HCT116 (cell line): ENCODE measurements at regions not wholly inside any gene's neighbourhood (a gene's known extent, or its start where the extent isn't known, plus 50 kb on each side); places are given as distances from the start of the nearest gene placed in this dataset.
"Not testable (repeated sequence)": the region's sequence is repeated elsewhere in the genome, so short reads cannot be mapped to it uniquely, and the experiment has no call there.

Experiments
- ATAC-seq: fragments of 200-7000 bp; cut with Tn5 transposase; 2 replicates; pipeline ENCODE4 v1.9.1; 2020; ENCODE audit warnings: mild to moderate bottlenecking, moderate library complexity
- BruUV-seq: library from RNA; stranded (reverse); fragments of 400-500 nt; replicated peaks from 2 replicates; lab custom pipeline; 2021; lab: Mats Ljungman, UMichigan
- CTCF ChIA-PET: fragments of 300-600 bp; sonication (Branson Sonifier 250); formaldehyde crosslinking; loops from one replicate; lab custom pipeline; 2021; ENCODE audit warnings: antibody characterized with exemption; lab: Charles Lee
- POLR2A ChIA-PET: fragments of 300-600, 350-600 bp; sonication (Branson Sonifier 250); formaldehyde crosslinking; loops from one replicate; lab custom pipeline; 2021; ENCODE audit warnings: antibody characterized with exemption; lab: Charles Lee
- RAD21 ChIA-PET, 2 experiments: fragments of 300-600 bp; sonication (Branson Sonifier 250); formaldehyde crosslinking; loops; one replicate each; lab custom pipeline; 2023; ENCODE audit warnings: low total read pairs in 2 of 2; ENCODE audit not compliant: uncharacterized antibody in 2 of 2, unreplicated experiment in 2 of 2, low non-redundant PET in 1 of 2; lab: Charles Lee
- DNase-seq: peaks from one replicate; pipeline ENCODE4 v3.0.0-alpha.2; 2010; ENCODE audit warnings: low read depth, low spot score
- H2AFZ ChIP-seq: fragments of 200-600 bp; shearing (Covaris generic), sonication (generic); 2 replicates; pipeline ENCODE4 v1.6.1; 2017; ENCODE audit warnings: low read depth, mixed run types, mixed read lengths, antibody characterized with exemption, low read length; ENCODE audit not compliant: poor library complexity, severe bottlenecking
- H3K27ac ChIP-seq: 2 replicates; pipeline ENCODE4 v1.5.1; 2012; ENCODE audit warnings: low read depth, low read length
- H3K27me3 ChIP-seq: fragments of 200-600 bp; sonication (generic); 2 replicates; pipeline ENCODE4 v1.6.1; 2016; ENCODE audit warnings: mixed run types, low read length, mixed read lengths; ENCODE audit not compliant: insufficient read depth
- H3K36me3 ChIP-seq, 2 experiments: fragments of 200-500 bp in 1 of 2; fragments of 200-600 bp in 1 of 2; sonication (Bioruptor generic) in 1 of 2; sonication (generic) in 1 of 2; 2 replicates each; pipeline versions ENCODE4 v1.5.1 to v1.6.1; 2014 to 2016; ENCODE audit warnings: low read length in 2 of 2, inconsistent platforms in 1 of 2, mixed read lengths in 1 of 2, mixed run types in 1 of 2; ENCODE audit not compliant: insufficient read depth in 2 of 2, control insufficient read depth in 1 of 2
- H3K4me1 ChIP-seq, 2 experiments: fragments of 200-600 bp in 1 of 2; sonication (generic) in 1 of 2; 2 replicates each; pipeline versions ENCODE4 v1.5.1 to v1.6.1; 2012 to 2017; ENCODE audit warnings: low read length in 2 of 2, inconsistent platforms in 1 of 2, mild to moderate bottlenecking in 1 of 2, mixed read lengths in 1 of 2, mixed run types in 1 of 2, moderate library complexity in 1 of 2; ENCODE audit not compliant: insufficient read depth in 2 of 2, control insufficient read depth in 1 of 2
- H3K4me2 ChIP-seq: fragments of 200-600 bp; sonication (generic); 2 replicates; pipeline ENCODE4 v1.6.1; 2017; ENCODE audit warnings: mixed run types, low read length, mixed read lengths
- H3K4me3 ChIP-seq, 2 experiments: fragments of 200-600 bp in 1 of 2; sonication (generic) in 1 of 2; replicated peaks in 1 of 2; 2 replicates each; pipeline ENCODE4 v1.5.1; 2011 to 2016; ENCODE audit warnings: low read length in 2 of 2, control low read depth in 1 of 2, low read depth in 1 of 2, mild to moderate bottlenecking in 1 of 2, mixed read lengths in 1 of 2, mixed run types in 1 of 2
- H3K79me2 ChIP-seq: fragments of 200-600 bp; sonication (generic); 2 replicates; pipeline ENCODE4 v1.6.1; 2017; ENCODE audit warnings: mild to moderate bottlenecking, mixed run types, low read length, moderate library complexity, mixed read lengths; ENCODE audit not compliant: insufficient read depth
- H3K9ac ChIP-seq: fragments of 200-600 bp; sonication (generic); 2 replicates; pipeline ENCODE4 v1.6.1; 2016; ENCODE audit warnings: low read length, mixed read lengths
- H3K9me2 ChIP-seq: fragments of 200-600 bp; sonication (generic), shearing (Covaris generic); 2 replicates; pipeline ENCODE4 v1.6.1; 2017; ENCODE audit warnings: mixed run types, mild to moderate bottlenecking, moderate library complexity; ENCODE audit not compliant: insufficient read depth
- H3K9me3 ChIP-seq, 2 experiments: fragments of 200-500 bp in 1 of 2; fragments of 200-600 bp in 1 of 2; sonication (Bioruptor generic) in 1 of 2; sonication (generic) in 1 of 2; 2 replicates each; pipeline ENCODE4 v1.6.1; 2014 to 2017; ENCODE audit warnings: low read length in 2 of 2, mixed read lengths in 2 of 2, inconsistent platforms in 1 of 2, low read depth in 1 of 2, mild to moderate bottlenecking in 1 of 2, mixed run types in 1 of 2, moderate library complexity in 1 of 2; ENCODE audit not compliant: control insufficient read depth in 1 of 2, insufficient read depth in 1 of 2
- H4K20me1 ChIP-seq: fragments of 200-600 bp; sonication (generic), shearing (Covaris generic); 2 replicates; pipeline ENCODE4 v1.6.1; 2017; ENCODE audit warnings: mixed run types, mild to moderate bottlenecking, moderate library complexity; ENCODE audit not compliant: insufficient read depth
- intact Hi-C: fragments of 100-400 bp; cut with micrococcal nuclease; formaldehyde crosslinking; loops from 2 replicates; pipeline ENCODE4 v1.10.0; 2022

DNA sequence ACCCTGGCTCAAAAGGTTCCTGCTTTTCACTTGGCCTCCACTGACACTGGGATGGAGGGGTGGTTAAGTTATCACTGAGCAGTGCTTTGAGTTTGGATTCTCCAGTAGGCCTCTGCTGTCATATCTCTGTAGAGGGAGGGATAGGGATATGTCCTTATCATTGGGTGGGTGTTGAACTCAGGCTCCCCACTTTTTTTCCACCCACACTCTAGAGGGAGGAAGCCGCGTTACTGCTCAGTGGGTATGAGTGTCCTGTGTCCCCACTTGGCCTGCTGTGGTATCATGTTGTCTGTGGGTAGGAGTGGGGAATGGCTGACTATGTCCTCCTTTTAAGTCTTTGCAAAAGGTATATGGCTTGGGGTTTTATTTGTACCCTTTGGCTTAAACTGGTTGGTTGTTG is 80.7 kb upstream of the TPTE start:
- H2AFZ ChIP-seq, H3K4me1 ChIP-seq, H3K27me3 ChIP-seq, H4K20me1 ChIP-seq, H3K27ac ChIP-seq, POLR2A ChIA-PET, H3K79me2 ChIP-seq, H3K4me3 ChIP-seq, intact Hi-C loops, H3K9ac ChIP-seq, CTCF ChIA-PET, RAD21 ChIA-PET, H3K36me3 ChIP-seq, BruUV-seq, H3K4me2 ChIP-seq, H3K9me2 ChIP-seq, DNase-seq, ATAC-seq: not testable (repeated sequence)
- peaks cover 8 to 44% of the 10 kb centered on the region in 2 experiments; a peak in 3 of 4 replicates for H3K9me3 ChIP-seq

DNA sequence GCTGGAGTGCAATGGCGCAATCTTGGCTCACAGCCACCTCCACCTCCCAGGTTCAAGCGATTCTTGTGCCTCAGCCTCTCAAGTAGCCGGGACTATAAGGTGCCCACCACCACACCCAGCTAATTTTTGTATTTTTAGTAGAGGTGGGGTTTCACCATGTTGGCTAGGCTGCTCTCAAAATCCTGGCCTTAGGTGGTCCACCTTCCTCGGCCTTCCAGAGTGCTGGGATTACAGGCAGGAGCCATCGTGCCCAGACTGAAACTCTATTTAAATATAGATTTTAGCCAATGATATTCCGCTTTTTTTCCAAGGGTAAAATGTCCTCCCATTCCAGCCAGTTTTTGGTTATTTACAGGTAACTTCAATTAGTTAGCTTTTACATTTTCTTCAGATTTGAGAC is 79.4 kb upstream of the TPTE start:
- POLR2A ChIA-PET, H3K9ac ChIP-seq, CTCF ChIA-PET, H4K20me1 ChIP-seq, H3K36me3 ChIP-seq, BruUV-seq, H3K9me2 ChIP-seq, H2AFZ ChIP-seq, H3K79me2 ChIP-seq, intact Hi-C loops, RAD21 ChIA-PET, H3K4me1 ChIP-seq, DNase-seq, ATAC-seq, H3K27ac ChIP-seq, H3K4me2 ChIP-seq, H3K27me3 ChIP-seq, H3K4me3 ChIP-seq: not testable (repeated sequence)
- H3K9me3 ChIP-seq: peaks cover 9 to 38% of the 10 kb centered on the region in 2 experiments; a peak in 3 of 4 replicates

DNA sequence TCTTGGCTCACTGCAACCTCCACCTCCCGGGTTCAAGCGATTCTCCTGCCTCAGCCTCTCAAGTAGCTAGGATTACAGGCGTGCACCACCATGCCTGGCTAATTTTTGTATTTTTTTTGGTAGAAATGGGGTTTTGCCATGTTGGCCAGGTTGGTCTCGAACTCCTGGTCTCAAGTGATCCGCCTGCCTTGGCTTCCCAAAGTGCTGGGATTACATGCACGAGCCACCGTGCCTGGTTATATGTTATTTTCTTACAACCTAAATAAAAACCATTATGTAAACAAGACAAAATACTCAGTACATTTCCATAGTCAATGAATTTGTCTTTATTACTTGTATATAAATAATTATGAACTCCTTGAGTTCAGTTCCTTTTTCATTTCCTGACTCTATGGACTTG is 75.7 kb upstream of the TPTE start:
- H3K4me3 ChIP-seq, POLR2A ChIA-PET, DNase-seq, BruUV-seq, RAD21 ChIA-PET, H4K20me1 ChIP-seq, H3K36me3 ChIP-seq, H3K9me2 ChIP-seq, H3K4me2 ChIP-seq, CTCF ChIA-PET, H3K27ac ChIP-seq, intact Hi-C loops, H3K79me2 ChIP-seq, ATAC-seq, H2AFZ ChIP-seq, H3K4me1 ChIP-seq, H3K9ac ChIP-seq, H3K27me3 ChIP-seq: not testable (repeated sequence)
- H3K9me3 ChIP-seq: peaks cover 12 to 39% of the 10 kb centered on the region in 2 experiments; a peak in 3 of 4 replicates

DNA sequence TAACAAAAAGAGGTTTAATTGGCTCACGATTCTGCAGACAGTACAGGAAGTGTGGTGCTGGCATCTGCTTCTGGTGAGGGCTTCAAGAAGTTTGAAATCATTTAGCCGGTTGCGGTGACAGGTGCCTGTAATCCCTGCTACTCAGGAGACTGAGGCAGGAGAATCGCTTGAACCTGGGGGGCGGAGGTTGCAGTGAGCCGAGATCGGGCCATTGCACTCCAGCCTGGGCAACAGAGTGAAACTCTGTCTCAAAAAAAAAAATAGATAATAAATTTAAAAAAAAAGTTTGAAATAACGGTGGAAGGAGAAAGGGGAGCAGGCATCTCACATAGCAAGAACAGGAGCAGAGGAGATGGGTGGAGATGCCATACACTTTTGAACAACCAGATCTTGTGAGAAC is 71.9 kb upstream of the TPTE start:
- H3K9me3 ChIP-seq: peaks cover 20 to 53% of the 10 kb centered on the region in 2 experiments; a peak in 3 of 4 replicates
- H3K27me3 ChIP-seq, H3K4me3 ChIP-seq, H3K36me3 ChIP-seq, CTCF ChIA-PET, H4K20me1 ChIP-seq, H2AFZ ChIP-seq, H3K4me1 ChIP-seq, H3K4me2 ChIP-seq, ATAC-seq, POLR2A ChIA-PET, H3K79me2 ChIP-seq, H3K27ac ChIP-seq, DNase-seq, RAD21 ChIA-PET, H3K9me2 ChIP-seq, intact Hi-C loops, H3K9ac ChIP-seq, BruUV-seq: not testable (repeated sequence)
